ENCODE measurements at regions not wholly inside any gene's neighbourhood (a gene's known extent, or its start where the extent isn't known, plus 50 kb on each side); places are given as distances from the start of the nearest gene placed in this dataset.

DNA sequence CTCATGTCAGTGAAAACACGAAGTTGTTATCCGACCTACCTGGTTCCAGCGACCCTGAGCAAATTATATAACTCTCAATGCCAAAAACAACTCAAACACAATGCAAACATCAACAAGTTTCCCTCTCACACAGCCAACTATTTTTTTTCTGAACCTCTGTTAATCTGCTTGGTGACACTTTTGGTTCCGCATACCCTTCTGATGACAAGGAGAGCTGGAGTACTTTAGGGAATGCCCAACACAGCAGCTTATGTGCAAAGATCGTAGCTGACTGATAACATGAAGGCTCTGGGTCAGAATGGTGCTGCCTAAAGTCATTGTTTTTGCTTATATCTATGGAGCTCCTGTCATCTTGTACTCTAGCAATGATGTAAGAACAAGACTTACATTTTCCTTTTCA, 72.7 kb upstream of the CCDC68 start:
- DNase-seq, result no peak

DNA sequence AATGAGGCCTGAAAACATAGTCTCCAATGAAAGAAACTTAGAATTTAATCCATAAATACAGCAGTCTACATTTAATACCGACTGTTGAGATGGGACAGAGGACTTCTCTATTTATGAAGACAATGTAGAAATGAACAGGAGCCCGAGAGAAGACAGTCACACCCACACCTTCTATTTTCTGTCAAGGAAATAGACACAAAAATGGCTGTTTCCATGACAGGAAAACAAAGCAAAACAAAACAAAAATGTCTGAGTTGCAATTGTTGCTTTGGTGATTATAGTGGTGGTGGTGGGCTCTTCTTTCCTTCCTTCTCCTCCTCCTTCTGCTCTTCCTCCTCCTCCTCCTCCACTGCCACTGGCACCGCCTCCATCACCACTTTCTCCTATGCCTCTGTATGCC, 72.3 kb upstream of the CCDC68 start:
- no peak for DNase-seq

DNA sequence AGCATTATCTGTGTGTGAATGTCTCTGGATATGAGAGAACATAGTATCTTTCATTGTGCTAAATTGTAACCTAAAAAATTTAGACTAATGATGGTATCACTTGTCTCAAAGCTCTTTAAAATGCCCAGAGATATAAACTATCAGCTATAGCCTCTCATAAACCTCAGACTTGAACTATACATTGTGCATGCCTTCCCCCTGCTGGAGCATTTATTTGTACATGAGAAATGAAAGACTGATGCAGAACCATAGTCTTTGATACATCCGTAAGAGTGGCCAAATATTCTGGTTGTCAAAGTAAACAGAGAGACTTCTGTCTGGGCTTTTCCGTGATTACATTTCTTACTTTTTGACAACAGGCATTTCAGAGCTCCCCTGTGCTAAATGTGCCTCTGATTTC, 71.9 kb upstream of the CCDC68 start:
- no peak for DNase-seq

DNA sequence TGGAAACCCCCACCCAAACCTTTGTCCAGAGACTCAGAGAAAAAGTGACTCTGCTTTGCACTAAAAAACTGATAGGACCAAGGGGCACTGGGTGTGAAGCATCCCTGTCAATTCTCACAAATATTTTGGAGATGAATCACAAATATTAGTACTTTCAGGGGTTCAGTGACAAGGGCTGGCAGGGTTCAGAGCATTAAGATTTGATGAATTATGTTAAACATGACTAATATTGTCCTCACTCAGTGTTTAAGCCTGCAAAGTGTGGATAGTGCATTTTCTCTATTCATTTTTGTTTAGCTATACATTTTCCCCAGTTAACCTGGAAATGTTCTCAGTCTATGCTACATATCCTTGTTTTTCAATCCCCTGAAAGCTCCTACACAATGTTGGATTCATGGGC, 65.3 kb upstream of the CCDC68 start:
- no peak for DNase-seq

DNA sequence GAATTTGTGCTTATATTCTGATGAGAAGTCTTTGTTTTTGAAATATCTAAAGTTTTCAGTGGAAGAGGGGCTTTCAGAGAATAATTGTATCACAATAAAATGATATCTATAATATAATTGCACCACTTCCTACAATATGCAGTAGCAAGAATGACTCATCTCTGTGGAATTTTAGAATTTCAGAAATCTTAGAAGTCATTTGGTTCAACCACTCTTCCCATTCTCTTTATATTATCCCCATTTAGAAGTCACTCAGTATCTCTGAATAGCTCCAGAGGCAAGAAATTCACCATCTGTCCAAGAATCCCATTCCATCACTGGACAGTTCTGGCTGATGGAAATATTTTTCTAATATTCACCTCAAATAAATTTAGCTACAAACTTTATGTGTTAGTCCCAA, 59.3 kb upstream of the CCDC68 start:
- DNase-seq, result no peak

DNA sequence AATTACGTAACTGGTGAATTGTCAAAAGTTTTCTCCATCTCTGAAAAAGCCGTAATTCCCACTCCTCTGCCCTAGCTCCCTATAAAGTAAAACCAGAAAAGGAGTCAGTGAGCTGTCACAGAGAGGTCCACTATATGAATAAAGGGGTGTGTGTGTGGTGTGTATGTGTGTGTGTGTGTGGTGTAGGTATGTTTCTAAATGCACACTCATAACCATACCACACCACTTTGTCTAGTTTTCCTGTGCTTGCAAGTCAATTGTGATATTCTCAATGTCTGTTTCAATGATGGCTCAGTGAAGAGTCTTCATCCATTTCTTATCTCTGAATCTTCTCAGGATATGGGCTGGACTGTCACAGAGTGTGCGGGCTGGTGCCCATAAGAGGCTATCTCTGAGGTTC, 54.8 kb upstream of the CCDC68 start:
- DNase-seq, result no peak

DNA sequence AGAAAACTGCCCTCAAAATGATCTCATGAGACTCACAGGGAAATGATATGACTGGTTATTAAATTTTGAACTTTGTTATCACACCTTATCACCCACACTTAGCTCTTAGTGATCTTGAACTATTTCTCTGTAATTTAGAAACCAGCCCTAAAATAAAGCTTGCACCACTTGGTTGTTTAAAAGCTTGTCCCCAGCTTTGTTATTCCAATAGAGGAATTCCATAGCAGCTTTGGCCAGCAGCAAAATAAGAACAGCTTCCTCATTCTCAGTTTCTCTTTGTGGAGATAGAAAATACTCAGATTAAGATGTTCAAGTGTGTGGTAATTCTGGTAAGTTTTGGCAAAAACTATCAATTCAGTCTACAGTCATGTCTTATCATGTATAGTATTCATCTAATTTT, 54.4 kb upstream of the CCDC68 start:
- DNase-seq, result no peak

DNA sequence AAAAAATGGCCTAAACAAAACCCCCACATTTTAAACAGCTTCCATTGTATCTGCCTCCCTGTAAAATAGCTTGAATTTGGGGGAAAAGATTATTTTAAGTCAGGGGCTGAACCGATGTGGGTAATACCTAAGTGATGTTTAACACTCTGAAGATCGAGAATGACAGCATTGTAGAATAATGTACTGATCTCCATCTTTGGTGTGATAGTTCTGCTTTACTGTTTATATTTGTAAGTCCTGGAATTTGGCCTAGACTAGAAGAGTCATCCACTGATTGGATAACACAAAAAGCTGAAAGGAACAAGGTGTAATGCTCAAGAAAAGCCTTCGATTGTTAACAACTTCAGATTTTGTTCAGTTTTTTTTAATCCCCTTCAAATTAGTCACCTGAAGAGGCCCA, 53.8 kb upstream of the CCDC68 start:
- no peak for DNase-seq

DNA sequence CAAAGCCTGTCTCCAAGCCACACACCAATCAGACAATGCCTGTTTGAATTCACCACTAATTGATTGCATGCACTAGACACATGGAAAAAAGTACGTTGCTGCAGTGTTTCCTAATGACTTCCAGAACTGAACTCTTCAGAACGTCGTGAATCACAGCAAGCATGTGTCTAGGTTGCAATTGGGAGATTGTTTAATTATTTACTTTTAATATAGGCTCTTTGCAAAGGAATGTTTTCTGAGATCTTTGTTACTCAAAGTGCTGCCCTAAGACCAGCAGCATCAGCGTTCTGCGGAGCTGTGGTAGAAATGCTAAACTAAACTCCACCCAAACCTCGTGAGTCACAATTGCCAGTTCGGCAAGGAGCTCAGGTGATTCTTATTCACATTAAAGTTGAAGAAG, 52.7 kb upstream of the CCDC68 start:
- no peak for DNase-seq
